Body of pancreas (tissue), 4 donors: ENCODE measurements at regions not wholly inside any gene's neighbourhood (a gene's known extent, or its start where the extent isn't known, plus 50 kb on each side); places are given as distances from the start of the nearest gene placed in this dataset.
"Not testable (repeated sequence)": the region's sequence is repeated elsewhere in the genome, so short reads cannot be mapped to it uniquely, and the experiment has no call there.

Source experiments
- ATAC-seq: fragments of 150-250 bp; one replicate; pipeline ENCODE4 v1.9.1; 2016
- DNase-seq, 4 donors: peaks; one replicate each; pipeline ENCODE4 v3.0.0-alpha.2; 2019
- H3K27ac ChIP-seq, 4 donors: fragments of 200-600 bp; sonication (generic); 1 replicate in 3 of 4; 2 replicates in 1 of 4; pipeline versions ENCODE4 v1.5.1 to v1.6.1; 2016 to 2019; ENCODE audit warnings: mild to moderate bottlenecking in 1 of 4, mixed read lengths in 1 of 4, moderate library complexity in 1 of 4
- H3K27me3 ChIP-seq, 2 donors: fragments of 200-600 bp; sonication (generic); one replicate each; pipeline ENCODE4 v1.6.0; 2016; ENCODE audit warnings: mild to moderate bottlenecking in 1 of 2
- H3K36me3 ChIP-seq, 2 donors: fragments of 200-600 bp; sonication (generic); replicated peaks in 1 of 2; 2 replicates each; pipeline ENCODE4 v1.5.1; 2016; ENCODE audit warnings: low read depth in 2 of 2; ENCODE audit not compliant: insufficient read depth in 1 of 2
- H3K4me1 ChIP-seq: fragments of 200-600 bp; sonication (generic); one replicate; pipeline ENCODE4 v1.6.0; 2016
- H3K4me3 ChIP-seq, 2 donors: fragments of 200-600 bp; sonication (generic); 1 replicate in 1 of 2; 2 replicates in 1 of 2; pipeline ENCODE4 v1.5.1; 2016 to 2019
- H3K9me3 ChIP-seq, 3 donors: fragments of 200-600 bp; sonication (generic); 1 replicate in 2 of 3; 2 replicates in 1 of 3; pipeline ENCODE4 v1.5.1; 2016
- CTCF ChIP-seq, 7 experiments: fragments of 450-650 bp in 4 of 7; fragments of 200-600 bp in 3 of 7; sonication (generic) in 3 of 7; IDR thresholded peaks; one replicate each; pipeline ENCODE4 v1.5.1; 2016 to 2019; ENCODE audit warnings: antibody characterized with exemption in 7 of 7
- POLR2A ChIP-seq, 3 donors: fragments of 450-650 bp; IDR thresholded peaks; one replicate each; pipeline ENCODE4 v1.6.1; 2016; ENCODE audit warnings: antibody characterized with exemption in 3 of 3, mild to moderate bottlenecking in 2 of 3
- WGBS, 2 donors: methylation state at CpG; one replicate each; pipeline ENCODE4 v1.1.5; 2017; 5-methylcytosine and 5-hydroxymethylcytosine counted together
- intact Hi-C: fragments of 100-400 bp; cut with DNase I; formaldehyde crosslinking; loops from one replicate; pipeline ENCODE4 v1.15.1; 2023

- intact Hi-C loops: no loop called here
- ATAC-seq: no peak
- H3K36me3 ChIP-seq: no peaks in the 10 kb centered on the region
- WGBS, 2 donors: 49 to 52% methylated on average over 3 of the region's 3 CpGs
- H3K9me3 ChIP-seq: no peaks in the 10 kb centered on the region
- H3K4me3 ChIP-seq: no peak overlapping the region
- no peaks in the 10 kb centered on the region for H3K27me3 ChIP-seq
- TF ChIP-seq CTCF (IDR thresholded peaks at IDR 0.05) (no peak), POLR2A (IDR thresholded peaks at IDR 0.05) (no peak)
- H3K4me1 ChIP-seq: no peaks in the 10 kb centered on the region
- no peak overlapping the region for H3K27ac ChIP-seq
- no peak for DNase-seq
These were observed 59.4 kb downstream of the EBLN1 start for GRCh38 chr10:22158426-22158825.

GRCh38 chr10:22156750-22157149 lies 61.1 kb downstream of the EBLN1 start:
- TF ChIP-seq POLR2A (IDR thresholded peaks at IDR 0.05) (no peak), CTCF (IDR thresholded peaks at IDR 0.05) (no peak)
- no peaks in the 10 kb centered on the region for H3K27me3 ChIP-seq
- no peak for ATAC-seq
- H3K4me3 ChIP-seq: no peak overlapping the region
- 20 to 32% methylated on average over 3 of the region's 3 CpGs for WGBS, 2 donors
- H3K36me3 ChIP-seq: no peaks in the 10 kb centered on the region
- no peak for DNase-seq
- H3K27ac ChIP-seq: no peak overlapping the region
- peaks cover 0 to under 1% (median 0%) of the 10 kb centered on the region in 3 donors for H3K9me3 ChIP-seq
- H3K4me1 ChIP-seq: no peaks in the 10 kb centered on the region
- intact Hi-C loops: no loop called here

GRCh38 chr10:22152403-22152802 lies 65.4 kb downstream of the EBLN1 start:
- no peak overlapping the region for H3K4me3 ChIP-seq
- H3K36me3 ChIP-seq: no peaks in the 10 kb centered on the region
- no peak for TF ChIP-seq CTCF (IDR thresholded peaks at IDR 0.05)
- TF ChIP-seq POLR2A (IDR thresholded peaks at IDR 0.05): no peak
- H3K4me1 ChIP-seq: no peaks in the 10 kb centered on the region
- DNase-seq (no peak), ATAC-seq (no peak)
- H3K27ac ChIP-seq: no peak overlapping the region
- no peaks in the 10 kb centered on the region for H3K27me3 ChIP-seq
- 64 to 79% methylated on average over 1 of the region's 1 CpG for WGBS, 2 donors
- peaks cover 0 to 9% (median 0%) of the 10 kb centered on the region in 3 donors for H3K9me3 ChIP-seq
- intact Hi-C loops: no loop called here

- 80 to 90% methylated on average over 1 of the region's 1 CpG for WGBS, 2 donors
- intact Hi-C loops: no loop called here
- no peak for ATAC-seq
- no peaks in the 10 kb centered on the region for H3K4me1 ChIP-seq
- H3K36me3 ChIP-seq: no peaks in the 10 kb centered on the region
- no peaks in the 10 kb centered on the region for H3K27me3 ChIP-seq
- DNase-seq: no peak
- H3K9me3 ChIP-seq: peaks cover 0 to 9% (median 0%) of the 10 kb centered on the region in 3 donors
- no peak overlapping the region for H3K27ac ChIP-seq
- TF ChIP-seq CTCF (IDR thresholded peaks at IDR 0.05): no peak
- TF ChIP-seq POLR2A (IDR thresholded peaks at IDR 0.05): no peak
- no peak overlapping the region for H3K4me3 ChIP-seq
These were observed 67.0 kb downstream of the EBLN1 start for GRCh38 chr10:22150842-22151241.

GRCh38 chr10:22148961-22149360 lies 68.9 kb downstream of the EBLN1 start:
- intact Hi-C loops: no loop called here
- no peaks in the 10 kb centered on the region for H3K4me1 ChIP-seq
- H3K4me3 ChIP-seq: no peak overlapping the region
- no peak for DNase-seq
- TF ChIP-seq POLR2A (IDR thresholded peaks at IDR 0.05): no peak
- no peak for TF ChIP-seq CTCF (IDR thresholded peaks at IDR 0.05)
- H3K27me3 ChIP-seq: no peaks in the 10 kb centered on the region
- ATAC-seq: no peak
- H3K36me3 ChIP-seq: no peaks in the 10 kb centered on the region
- no peak overlapping the region for H3K27ac ChIP-seq
- H3K9me3 ChIP-seq: peaks cover 0 to 9% (median 0%) of the 10 kb centered on the region in 3 donors

- WGBS, 2 donors: 84 to 85% methylated on average over 2 of the region's 2 CpGs
- H3K27ac ChIP-seq, ATAC-seq, H3K9me3 ChIP-seq, H3K27me3 ChIP-seq, DNase-seq, H3K4me3 ChIP-seq, H3K36me3 ChIP-seq, H3K4me1 ChIP-seq, intact Hi-C loops: not testable (repeated sequence)
These were observed 71.9 kb downstream of the EBLN1 start for GRCh38 chr10:22145873-22146272.
